HG03139 (cell line): ENCODE measurements at regions not wholly inside any gene's neighbourhood (a gene's known extent, or its start where the extent isn't known, plus 50 kb on each side); places are given as distances from the start of the nearest gene placed in this dataset.

Experiments
- ATAC-seq: cut with Tn5 transposase; IDR thresholded peaks from one replicate; pipeline ENCODE4 v1.9.1; 2021; ENCODE audit not compliant: unreplicated experiment

DNA sequence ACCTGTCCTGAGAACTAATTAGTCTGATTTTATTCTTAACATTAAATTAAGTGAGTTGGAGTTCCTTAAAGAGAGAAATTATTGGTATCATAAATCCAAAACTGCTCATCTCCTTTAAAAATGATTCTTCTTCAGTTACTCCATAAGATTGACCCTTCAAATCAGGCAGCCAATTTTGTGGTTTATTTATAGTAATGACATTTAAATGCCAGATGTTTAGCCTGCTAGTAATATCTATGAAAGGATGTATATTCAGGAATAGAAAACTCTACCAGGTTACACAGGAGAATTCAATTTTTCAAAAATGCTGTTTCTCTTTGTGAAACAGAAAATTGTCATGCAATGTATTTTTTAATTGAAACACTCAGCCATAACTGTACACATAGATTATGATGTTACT lies 457.8 kb upstream of the ROBO2 start:
- ATAC-seq, result no peak

DNA sequence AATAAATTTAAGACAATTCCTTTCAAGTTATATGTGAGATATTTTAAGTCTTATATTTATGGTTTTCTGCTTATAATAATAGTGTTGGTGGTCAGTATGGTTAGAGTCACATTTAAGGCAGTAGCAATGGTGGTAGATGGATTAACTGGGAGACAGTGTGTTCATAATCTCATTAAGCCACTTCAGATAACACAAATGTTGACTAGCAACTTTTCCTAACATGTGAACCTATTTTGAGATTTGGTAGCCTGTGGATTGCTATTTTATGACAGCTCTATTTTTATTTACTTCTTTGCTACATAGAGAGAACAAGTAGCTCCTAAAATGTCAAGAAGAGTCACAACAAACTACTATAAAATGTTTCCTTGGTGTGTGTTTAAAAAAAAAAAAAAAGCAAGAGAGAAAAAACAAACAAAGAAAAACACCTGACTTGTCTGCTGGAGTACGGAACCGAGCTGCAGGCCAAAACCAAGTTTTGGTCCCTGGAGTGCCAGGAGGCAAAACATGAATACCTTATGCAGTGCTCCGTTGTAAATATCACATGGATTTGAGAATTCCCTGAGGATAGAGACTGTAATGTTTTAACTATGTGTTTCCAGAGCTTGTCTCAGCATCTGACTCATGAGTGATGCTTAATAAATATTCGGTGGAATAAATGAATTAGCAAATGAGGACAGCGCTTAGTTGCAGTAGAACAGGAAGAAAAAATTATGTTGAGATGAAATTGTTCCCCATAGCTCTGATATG lies 457.1 kb upstream of the ROBO2 start:
- ATAC-seq, result no peak

DNA sequence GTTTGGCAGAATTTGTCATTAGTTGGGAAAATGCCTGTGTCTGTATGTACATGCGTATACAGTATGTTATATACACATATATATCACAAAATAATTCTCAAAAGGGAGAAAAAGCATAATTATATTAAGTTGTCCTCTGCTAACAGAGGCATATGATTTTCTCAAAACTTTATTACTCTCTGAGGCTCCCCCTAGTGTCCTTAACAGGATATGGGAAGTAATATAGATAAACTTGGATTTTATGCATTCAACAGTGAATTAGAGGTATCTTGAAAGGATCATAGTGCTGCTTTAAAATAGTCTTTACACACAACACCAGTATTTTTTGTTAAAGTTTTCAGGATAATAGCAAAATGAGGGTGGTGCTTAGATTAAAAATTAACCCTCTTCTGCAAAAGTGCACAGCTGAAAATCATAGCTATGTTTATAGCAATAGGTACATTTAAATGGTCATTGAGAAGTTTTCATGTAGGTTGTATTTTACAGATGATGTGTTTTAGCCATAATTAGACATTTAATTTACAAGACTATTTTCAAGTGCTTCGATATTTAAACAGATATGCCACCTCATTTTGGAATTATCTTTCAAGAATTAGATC lies 454.0 kb upstream of the ROBO2 start:
- ATAC-seq, result no peak

DNA sequence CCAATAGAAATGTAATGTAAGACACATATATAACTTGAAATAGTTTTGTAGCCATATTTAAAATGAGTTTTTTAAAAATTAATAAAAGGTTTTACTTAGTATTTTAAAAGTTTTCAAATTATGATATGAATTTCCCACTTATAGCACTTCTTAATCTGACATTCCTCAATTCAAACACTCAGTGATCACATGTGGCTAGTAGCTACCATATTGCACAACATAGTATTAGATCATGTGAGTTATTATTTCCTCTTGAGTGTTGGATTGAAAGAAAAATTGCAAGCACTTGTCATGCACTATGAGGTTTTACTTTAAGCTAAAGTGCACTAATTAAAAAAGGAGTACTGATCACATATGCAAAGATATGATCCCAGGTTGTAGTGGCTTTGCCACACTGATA lies 453.4 kb upstream of the ROBO2 start:
- ATAC-seq, result no peak

DNA sequence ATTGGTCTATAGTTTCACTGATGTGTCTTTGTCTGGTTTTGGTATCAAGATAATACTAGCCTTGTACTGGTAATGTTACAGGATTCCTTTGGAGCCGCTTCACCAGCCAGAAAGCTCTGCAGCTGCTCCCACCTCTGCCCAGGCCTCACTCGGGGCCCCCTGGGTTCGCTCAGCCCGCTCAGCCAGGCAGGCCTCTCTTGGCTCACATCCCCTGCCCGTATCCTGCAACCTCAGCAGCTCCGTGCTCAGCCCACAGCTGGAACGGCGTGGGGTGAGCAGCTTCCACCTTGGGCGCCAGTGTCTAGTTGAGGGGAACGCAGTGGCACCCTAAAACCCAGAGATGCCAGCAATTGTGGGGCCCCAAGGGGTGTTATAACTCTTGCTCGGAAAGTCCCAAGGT lies 429.7 kb upstream of the ROBO2 start:
- no peak for ATAC-seq

DNA sequence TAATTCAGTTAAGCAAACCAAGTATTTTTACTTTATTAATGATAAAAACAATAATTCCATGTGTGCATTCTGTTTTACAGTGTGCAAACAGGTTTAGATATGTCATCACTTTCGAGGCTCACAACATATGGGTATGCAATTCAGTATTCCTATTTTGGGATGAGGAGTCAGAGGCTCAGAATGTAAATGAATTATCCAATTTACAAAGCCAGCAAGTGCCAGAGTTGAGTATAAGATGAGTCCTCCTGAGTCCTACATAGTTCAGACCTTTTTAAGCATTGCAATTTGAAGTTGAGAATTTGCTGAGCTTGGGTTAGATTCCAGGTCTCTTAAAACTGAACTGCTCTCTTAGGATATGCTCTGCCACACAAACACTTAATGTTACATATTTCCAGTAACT lies 424.2 kb upstream of the ROBO2 start:
- ATAC-seq, result no peak

DNA sequence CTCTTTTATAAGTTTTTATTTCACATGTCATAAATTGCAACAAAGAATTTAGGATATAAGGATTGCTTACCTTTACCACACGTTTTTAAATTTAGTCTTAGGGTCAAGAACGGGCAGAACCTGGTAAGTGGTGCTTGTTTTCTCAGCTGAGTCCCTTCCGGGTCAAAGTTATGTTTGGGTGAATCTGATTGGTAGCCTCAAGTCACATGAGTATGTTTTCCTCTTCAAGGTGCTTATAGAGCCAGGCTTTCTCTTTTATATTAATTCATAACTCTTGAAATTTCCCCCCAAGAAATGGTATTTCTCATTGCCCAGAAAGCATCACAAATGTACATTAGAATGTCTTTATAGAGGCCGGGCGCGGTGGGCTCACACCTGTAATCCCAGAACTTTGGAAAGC lies 415.7 kb upstream of the ROBO2 start:
- ATAC-seq, result no peak

DNA sequence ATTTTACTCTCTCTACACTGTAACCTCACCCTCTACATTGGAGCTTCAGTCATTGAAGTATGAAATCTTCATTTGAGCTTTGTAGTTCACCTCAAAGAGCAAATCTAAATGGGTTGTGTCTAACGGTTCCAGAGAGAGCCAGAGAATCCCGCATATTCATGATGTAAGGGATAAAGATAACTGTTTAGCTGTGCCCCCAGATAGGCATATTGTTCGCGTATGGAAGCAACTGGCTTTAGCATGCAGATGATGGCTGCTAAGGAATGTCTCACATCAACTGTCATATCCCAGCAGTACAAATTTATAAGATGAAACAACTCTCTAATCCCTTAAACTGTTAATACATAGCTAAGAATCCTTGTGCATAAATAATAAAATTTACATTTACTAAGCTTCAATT lies 412.7 kb upstream of the ROBO2 start:
- no peak for ATAC-seq

DNA sequence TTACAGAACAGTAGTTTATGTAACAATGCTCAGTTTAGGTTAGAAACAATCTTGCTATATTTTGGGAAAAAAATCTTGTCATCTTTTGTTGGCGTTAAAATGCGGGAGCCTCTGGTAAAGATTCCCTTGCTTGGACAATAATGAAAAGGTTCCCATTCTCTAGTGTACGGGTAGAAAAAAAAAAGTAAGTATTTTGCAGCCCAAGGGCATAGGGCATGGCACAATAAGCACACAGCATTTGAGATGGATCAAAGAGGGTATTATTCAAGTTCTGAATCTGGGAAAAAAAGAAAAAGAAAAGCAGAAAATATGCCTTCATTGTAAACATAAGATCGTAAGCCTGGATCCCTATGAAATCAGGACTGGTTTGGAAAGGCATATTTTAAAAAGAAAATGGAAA lies 408.6 kb upstream of the ROBO2 start:
- ATAC-seq, result no peak

DNA sequence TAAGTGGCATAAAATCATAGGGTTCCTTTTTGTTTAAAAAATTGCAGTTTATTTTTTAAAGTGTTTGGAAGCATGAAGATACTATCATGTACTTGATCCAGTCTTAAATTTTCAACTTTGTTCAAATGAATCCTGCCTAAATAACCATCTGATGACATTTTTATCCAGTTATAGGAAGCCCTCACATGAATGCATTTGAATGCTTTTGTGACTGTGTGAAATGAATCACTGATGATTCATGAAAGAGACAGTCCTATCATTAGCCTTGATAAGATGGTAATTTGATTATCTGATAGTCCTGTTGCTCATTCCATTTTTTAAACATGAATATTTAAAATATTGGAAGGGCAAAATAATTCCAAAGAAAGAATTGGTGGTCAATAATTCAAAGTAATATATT lies 401.9 kb upstream of the ROBO2 start:
- ATAC-seq, result no peak

DNA sequence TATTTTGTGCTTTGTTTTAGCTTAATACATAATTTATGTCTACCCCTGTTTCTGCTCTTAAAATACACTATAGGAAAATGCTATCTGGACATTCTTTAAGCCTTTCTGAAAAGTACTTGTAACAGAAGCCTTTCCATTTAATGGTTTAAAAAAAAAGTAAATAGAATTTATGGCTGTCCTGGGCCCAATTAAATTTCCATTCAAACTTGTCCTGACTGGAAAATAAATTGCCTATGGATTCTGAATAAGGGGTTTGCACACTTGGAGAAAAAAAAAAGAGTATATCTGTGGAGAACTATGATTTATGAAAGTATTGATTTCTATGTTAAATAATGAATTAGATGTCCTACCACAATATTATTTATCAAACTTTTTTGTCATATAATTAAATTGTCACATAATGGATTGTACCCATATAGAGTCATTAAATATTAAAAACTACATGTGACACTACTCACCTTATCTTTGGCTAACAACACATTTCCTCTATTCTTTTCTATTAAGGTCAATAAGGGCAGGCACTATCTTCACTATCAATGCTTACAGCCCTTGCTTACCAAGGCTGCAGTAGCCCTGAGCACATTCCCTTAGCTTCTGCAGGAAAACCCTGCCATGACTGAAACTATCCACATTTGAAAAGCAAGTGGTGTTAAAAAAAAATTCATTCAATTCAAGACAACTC lies 396.1 kb upstream of the ROBO2 start:
- no peak for ATAC-seq

DNA sequence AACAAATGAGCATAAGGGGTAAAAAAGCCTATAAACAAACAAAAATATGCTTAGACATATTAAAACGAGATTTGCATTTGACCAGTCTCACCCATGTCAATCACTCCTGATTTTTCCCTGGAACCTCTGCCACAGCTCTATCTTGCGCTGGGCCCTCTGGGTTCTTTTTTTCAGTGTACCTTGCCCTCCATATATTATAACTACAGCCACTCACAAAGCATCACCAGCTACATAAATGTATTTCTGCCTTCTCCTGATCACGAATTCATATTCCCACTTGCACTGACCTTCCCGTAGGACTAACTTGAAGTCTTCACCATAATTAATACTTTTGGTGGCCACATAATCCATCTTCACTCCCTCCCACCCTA lies 395.6 kb upstream of the ROBO2 start:
- ATAC-seq, result no peak

DNA sequence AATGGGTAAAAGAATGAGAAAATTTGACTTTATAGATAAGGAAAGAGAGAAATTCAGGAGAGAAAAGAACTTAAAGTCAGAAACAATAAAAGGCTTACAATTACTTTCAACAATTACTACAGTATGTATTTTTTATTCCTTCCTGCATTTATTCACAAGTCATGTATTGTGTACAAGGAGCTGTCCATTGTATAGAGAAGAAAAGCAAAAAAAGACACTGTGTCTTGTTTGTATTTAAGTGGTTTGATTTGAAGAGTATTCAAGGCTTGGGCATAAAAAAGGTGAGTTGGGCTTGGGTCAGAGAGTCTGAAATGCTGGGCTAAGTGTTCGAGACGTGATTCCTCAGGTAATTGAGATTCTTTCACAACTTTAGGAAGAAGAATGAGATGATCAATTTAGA lies 394.2 kb upstream of the ROBO2 start:
- ATAC-seq, result no peak

DNA sequence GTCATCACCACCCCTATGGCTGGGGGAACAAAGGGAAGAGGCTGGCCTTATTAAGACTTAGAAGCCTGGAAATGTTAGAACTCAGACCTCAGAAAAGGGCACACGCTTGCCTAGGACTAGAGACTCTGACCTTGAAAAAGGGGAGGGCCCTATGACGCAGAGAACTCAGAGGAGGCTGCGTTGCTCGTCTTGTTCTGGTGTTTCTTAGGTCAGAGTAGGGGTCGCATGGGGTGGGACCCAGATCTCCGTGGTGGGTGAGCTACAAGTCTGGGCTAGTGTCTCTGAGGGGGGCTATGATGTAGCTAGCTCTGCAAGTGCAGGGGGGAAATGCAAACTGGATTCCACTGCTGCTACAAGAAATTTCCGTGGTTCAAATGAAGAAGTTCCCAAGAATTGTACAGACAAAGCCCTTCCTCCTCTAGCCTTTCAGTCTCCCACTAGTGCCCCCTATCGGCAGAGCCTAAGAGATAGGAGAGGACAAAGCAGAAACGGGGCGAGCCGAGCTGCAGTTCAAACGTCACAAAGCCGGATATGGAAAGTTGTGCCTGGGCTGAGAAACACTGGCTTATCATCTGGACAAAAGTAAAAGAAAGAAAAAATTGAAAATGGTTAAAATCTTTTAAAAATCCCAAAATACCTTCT lies 392.9 kb upstream of the ROBO2 start:
- no peak for ATAC-seq

DNA sequence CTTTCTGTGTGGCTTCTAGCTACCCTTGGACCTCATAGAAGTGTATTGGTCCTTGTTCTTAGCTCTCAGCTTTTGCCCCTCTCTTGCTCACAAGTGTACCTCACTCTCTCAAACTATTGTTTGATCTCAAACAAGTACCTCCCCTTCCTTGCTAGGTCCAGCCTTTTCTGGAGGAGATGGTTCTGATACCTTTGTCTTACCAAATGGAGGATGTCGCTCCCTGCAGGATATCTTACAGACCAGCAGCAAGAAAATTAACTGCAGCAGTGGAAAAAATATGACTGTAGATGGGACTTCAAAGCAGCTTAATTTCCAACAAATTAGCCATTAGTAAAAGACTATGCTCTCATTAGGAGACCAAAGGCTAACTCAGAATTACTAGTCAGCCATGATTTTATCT lies 388.1 kb upstream of the ROBO2 start:
- ATAC-seq, result no peak

DNA sequence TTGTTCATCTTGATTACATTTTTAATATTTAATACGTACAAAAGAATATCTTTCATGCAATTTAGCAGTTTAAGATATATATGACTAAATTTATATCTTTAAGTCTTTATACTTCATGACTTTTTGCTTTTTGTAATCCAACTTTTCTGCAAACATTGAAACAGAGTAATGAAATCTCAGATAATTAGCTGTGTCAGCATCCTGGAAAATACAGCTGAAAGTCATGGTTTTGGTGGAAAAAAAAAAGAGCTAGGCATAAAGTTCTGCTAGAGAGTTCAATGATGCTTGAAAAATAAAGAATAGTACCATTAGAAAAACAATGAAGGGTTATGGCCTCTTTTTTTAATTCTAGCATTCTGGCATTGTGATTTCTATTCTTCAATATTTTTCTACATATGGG lies 387.4 kb upstream of the ROBO2 start:
- no peak for ATAC-seq

DNA sequence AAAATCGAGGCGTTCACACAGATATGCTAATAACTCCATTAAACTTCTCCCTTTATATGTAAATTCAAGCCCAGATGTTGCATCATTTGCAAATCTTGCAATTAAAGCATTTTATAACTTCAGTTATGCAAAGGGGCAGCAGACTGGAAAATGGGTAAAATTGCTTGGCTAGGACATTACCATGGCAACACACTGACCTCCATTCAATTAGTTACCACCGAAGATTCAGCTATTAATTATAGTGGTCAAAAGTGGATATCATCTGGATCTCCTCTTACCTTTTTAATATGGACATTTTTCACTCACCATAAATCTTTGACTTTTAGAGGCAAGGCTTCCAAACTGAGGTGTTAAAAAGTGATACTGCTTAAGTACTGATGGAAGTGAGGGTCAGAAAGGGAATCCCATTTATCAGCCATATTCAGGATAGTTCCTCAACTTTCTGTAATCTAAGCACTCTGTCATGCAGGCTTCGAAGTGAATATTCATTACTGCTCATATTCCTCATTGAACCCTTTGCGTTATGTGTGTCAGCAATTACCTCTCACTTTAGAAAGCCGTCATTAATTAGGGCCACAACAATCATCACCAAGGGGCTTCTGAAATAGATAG lies 386.2 kb upstream of the ROBO2 start:
- ATAC-seq, result no peak

DNA sequence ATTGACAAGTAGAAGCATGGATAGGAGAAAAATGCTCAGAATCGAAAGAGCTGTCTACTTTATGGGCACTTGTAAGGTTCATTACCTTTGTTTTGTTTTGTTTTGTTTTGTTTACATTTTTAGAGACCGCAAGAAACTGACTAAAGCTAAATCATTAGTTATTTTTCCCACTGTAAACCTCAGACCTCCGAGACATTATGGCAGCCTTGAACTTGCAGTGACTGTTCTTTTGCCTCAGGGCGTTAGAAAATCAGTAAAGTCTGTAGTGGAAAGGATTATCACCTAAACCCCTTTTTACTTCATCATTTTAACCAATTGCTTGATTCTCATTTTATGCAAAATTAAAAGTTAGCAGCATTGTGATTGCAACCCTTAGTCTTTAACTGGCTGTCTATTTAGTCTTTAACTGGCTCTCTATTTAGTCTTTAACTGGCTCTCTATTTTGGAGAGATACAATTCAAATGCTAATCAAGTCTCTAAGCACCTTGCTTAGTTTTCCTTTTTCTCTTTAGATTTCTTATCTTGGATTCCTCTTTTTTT lies 383.3 kb upstream of the ROBO2 start:
- no peak for ATAC-seq

DNA sequence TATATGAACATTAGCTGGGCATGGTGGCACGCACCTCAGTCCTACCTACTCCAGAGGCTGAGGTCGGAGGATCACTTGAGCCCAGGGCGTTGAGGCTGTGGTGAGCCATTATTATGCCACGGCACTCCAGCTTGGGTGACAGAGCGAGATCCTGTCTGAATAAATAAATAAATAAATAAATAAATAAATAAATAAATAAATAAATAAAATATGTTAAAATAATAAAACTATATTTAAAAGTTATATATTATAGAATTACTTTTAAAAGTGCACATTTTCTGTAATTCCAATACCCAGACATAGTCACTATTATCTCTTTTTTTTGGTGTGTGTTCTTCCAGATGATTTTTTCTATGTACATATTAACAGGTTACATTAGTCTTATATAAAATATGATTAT lies 382.0 kb upstream of the ROBO2 start:
- no peak for ATAC-seq

DNA sequence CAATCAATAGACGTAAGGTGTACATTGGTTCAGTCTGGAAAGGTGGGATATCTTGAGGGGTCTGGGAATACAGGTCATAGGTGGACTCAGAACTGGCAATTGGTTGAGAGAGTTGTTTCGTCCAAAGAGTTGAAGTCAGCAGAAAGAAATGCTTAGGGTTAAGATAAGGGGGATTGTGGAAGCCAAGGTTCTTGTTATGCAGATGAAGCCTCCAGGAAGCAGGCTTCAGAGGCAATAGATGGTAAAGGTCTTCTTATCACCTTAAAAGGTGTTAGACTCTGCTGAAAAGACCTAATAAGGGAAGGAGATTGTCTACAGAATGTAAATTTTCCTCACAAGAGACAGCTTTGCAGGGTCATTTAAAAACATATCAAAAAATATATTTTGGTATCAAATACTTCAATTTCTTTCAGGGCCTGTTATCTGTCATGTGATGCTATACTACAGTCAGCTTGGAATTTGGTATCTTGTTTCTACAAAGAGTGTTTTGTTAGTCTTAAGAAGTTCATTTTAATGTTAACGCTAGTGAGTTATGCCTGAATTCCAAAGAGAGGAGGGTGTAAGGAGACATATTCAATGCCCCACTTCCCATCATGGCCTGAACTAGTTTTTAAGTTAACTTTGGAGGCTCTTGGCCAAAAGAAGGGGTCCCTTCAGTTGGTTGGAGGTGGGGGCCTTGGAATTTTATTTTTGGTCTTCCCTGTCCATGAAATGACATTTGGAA lies 378.2 kb upstream of the ROBO2 start:
- ATAC-seq, result no peak

DNA sequence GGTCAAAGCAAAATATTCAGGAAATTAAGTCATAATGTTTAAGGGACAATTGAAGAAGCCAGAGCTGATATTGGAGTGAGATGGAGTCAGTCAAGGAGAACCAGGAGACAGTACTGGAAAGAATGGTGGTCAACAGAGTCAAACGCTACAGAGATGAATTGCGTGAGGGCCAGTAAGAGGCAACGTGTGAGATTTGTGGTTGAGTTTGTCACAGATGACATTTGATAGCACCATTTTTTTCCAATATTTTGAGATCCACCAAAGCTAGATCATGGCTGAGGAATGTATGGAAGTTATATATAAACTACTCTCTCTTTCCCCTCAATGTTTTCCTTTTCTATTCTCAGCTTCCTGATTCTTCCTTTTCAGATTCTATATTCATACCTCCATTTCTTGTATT lies 375.1 kb upstream of the ROBO2 start:
- ATAC-seq, result no peak
